ENCODE measurements at regions not wholly inside any gene's neighbourhood (a gene's known extent, or its start where the extent isn't known, plus 50 kb on each side); places are given as distances from the start of the nearest gene placed in this dataset.

DNA sequence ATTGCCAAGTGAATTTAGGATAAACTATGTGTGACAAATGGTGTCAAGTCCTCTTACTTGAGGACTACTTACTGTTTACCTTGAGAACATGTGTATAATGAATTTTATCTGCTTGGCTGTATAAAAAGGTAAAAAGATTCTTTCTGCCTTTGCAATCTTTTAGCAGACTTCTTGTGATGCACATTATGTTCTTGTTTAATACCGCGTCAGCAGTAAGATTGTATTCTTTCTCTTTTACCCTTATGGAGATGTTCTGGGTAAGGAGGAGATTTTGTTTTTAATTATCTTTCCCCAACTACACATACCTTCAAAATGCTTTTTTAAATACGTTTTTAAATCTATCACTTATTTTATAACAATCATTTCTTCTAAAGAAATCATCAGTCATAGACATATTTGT lies 1166.4 kb upstream of the CNTN5 start:
- TF ChIP-seq, protein P1, sequence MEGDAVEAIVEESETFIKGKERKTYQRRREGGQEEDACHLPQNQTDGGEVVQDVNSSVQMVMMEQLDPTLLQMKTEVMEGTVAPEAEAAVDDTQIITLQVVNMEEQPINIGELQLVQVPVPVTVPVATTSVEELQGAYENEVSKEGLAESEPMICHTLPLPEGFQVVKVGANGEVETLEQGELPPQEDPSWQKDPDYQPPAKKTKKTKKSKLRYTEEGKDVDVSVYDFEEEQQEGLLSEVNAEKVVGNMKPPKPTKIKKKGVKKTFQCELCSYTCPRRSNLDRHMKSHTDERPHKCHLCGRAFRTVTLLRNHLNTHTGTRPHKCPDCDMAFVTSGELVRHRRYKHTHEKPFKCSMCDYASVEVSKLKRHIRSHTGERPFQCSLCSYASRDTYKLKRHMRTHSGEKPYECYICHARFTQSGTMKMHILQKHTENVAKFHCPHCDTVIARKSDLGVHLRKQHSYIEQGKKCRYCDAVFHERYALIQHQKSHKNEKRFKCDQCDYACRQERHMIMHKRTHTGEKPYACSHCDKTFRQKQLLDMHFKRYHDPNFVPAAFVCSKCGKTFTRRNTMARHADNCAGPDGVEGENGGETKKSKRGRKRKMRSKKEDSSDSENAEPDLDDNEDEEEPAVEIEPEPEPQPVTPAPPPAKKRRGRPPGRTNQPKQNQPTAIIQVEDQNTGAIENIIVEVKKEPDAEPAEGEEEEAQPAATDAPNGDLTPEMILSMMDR (IDR thresholded peaks at IDR 0.05), result no peak

DNA sequence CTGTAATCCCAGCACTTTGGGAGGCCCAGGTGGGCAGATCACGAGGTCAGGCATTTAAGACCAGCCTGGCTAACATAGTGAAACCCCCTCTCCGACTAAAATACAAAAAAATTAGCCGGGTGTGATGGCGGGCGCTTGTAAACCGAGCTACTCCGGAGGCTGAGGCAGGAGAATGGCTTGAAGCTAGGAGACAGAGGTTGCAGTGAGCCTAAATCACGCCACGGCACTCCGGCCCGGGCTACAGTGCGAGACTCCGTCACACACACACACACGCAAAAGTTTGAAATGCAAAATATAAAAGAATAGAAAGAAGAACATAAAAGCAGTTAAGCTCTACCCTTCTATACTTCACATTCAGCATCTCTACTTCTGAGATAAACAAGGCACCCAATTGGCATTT lies 1165.9 kb upstream of the CNTN5 start:
- TF ChIP-seq, protein P1 (IDR thresholded peaks at IDR 0.05), result no peak

DNA sequence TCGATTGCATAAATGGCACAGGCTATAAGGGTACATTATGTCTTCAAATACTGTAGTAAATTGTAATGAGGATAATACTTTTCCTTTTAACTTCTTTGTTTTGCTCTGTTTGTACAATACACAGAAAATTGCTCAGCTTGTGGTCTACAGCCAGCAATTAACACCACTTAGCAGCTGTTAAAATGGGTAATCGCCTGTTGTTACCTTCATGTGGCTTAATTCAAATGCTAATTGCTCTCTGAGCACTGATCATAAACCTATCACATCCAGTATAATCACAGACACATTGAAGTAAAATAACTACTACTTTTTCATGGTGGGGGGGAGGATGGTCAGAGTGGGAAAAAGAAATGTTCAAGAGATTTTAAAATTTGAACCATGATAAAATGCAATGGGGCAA lies 1164.1 kb upstream of the CNTN5 start:
- TF ChIP-seq, protein P1 (IDR thresholded peaks at IDR 0.05), result no peak

DNA sequence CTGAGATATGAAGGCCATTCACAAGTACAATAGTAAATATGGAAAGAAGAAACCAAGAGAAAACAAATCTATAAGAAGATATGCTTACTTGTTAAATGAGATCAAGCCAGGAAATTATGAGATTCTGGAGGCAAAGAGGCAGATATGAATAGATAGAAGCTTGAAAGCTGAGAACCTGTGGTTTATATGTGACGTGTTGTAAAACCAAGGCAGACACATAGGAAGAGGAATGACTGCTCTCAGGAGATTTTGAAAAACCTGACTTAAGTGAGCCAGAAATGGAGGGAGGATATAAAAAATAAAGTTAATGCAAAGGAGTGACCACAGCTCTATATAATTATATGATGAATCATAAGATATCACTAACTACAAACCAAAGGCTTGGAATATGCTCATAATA lies 1160.5 kb upstream of the CNTN5 start:
- TF ChIP-seq, protein P1 (IDR thresholded peaks at IDR 0.05), result no peak

DNA sequence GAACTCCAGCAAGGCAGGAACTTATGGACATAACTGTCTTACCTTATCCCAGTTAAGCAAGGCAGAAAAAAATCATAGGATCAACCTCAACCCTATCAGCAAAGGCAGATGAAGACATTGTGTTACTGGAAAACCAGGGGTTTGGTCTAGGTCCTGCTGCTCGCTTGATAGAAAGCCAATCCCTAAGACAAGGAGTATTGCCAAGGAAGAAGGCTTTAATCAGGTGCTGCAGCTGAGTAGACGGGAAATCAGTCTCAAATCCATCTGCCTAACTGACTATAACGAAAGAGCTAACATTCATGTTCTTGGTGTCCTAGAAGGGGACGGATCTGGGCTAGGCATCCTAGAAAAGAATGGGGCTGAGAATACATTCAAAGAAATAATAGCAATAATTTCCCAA lies 1158.7 kb upstream of the CNTN5 start:
- TF ChIP-seq, protein P1 (IDR thresholded peaks at IDR 0.05), result no peak

DNA sequence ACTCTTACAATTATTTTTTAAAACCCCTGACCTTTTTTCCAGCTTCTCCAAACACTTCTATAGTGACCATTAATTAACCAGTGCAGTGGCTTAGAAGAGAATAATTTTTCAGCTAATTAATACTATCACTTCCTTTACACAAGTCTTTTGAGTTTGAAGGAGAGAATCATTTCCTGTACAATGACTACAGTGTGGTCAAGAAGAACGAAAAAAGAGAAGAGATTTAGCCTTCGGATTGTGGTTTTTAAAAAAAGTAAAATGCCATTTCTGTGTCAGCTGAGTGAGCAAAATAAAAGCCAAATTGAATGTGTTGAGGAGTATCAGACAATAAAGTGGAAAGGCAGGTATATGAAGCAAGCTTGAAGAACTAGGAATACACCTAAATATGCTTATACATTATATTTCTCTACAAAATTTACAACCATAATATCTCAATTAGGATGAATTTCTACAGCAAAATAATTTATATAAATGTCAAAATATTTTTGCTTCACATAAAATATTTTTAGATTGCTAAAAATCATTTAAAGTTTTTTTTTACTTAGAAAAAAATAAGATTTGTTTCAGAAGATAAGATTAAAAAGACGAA lies 1155.2 kb upstream of the CNTN5 start:
- TF ChIP-seq, protein P1 (IDR thresholded peaks at IDR 0.05), result no peak

DNA sequence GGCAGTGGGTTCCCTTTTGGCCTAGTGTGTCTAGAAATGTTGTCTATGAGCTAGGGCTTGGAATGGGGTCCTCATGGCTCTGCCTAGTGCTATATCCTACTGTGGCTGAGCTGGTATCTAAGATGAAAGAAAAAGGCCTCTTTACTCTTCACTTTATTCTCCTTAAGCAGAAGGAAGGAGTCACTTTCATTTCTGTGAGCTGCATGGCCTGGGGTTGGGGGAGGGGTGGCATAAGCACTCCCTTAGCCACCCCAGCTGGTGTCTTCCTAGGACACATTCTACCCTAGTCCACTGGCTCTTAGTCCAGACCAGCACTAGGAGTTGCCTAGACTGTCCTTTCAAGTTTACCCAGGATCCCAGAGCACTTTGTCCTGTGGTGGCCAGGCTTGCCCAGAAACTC lies 1148.9 kb upstream of the CNTN5 start:
- TF ChIP-seq, protein P1 (IDR thresholded peaks at IDR 0.05), result no peak

DNA sequence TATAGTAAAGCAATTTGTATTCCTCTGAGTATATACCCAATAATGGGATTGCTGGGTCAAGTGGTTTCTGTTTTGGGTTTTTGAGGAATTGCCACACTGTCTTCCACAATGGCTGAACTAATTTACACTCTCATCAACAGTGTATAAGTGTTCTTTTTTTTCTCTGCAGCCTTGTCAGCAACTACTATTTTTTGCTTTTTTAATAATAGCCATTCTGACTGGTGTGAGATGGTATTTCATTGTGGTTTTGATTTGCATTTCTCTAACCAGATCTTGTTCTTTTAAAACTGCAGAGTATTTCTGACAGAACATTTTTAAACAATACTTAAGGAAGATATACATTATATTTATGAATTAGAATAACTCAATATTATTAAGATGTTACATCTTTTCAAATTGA lies 1140.5 kb upstream of the CNTN5 start:
- TF ChIP-seq, protein P1 (IDR thresholded peaks at IDR 0.05), result no peak
